ENCODE measurements at regions not wholly inside any gene's neighbourhood (a gene's known extent, or its start where the extent isn't known, plus 50 kb on each side); places are given as distances from the start of the nearest gene placed in this dataset.

- Histone ChIP-seq H3K4me3 (no peak overlapping the region), H3K27me3 (peaks cover 16 to 24% (median 19%) of the 10 kb centered on the region in 3 donors), H3K4me1 (no peaks in the 10 kb centered on the region), H3K27ac (no peak overlapping the region), H3K9me3 (no peaks in the 10 kb centered on the region), H3K36me3 (no peaks in the 10 kb centered on the region)
- intact Hi-C loops (cut with DNase I; ENCODE audit: low total_unique reads) (no loop called here), in situ Hi-C loops (cut with MboI; ENCODE audit: low sequenced_read_pairs in 4 of 4) (no loop called here)
- no peak for ATAC-seq
- no peak for DNase-seq
- TF ChIP-seq POLR2A (IDR thresholded peaks at IDR 0.05): no peak
- no peak for TF ChIP-seq CTCF (IDR thresholded peaks at IDR 0.05 in 4 of 5, conservative IDR thresholded peaks at IDR 0.05 in 1 of 5)
Measured at GRCh38 chr22:27099946-27100722, 442.7 kb downstream of the MIAT start.

- in situ Hi-C loops (cut with MboI; ENCODE audit: low sequenced_read_pairs in 4 of 4) (no loop called here), intact Hi-C loops (cut with DNase I; ENCODE audit: low total_unique reads) (no loop called here)
- Histone ChIP-seq H3K9me3 (no peaks in the 10 kb centered on the region), H3K27me3 (peaks cover 16 to 24% (median 19%) of the 10 kb centered on the region in 3 donors), H3K36me3 (no peaks in the 10 kb centered on the region), H3K4me1 (no peaks in the 10 kb centered on the region), H3K4me3 (no peak overlapping the region), H3K27ac (no peak overlapping the region)
- DNase-seq (no peak), ATAC-seq (no peak)
- TF ChIP-seq POLR2A (IDR thresholded peaks at IDR 0.05) (no peak), CTCF (IDR thresholded peaks at IDR 0.05 in 4 of 5, conservative IDR thresholded peaks at IDR 0.05 in 1 of 5) (no peak)
Measured at GRCh38 chr22:27100789-27101188, 443.4 kb downstream of the MIAT start.

GRCh38 chr22:27101288-27101687 lies 443.9 kb downstream of the MIAT start:
- Histone ChIP-seq H3K27me3 (peaks cover 16 to 24% (median 19%) of the 10 kb centered on the region in 3 donors), H3K36me3 (no peaks in the 10 kb centered on the region), H3K27ac (no peak overlapping the region), H3K9me3 (no peaks in the 10 kb centered on the region), H3K4me3 (no peak overlapping the region), H3K4me1 (no peaks in the 10 kb centered on the region)
- TF ChIP-seq POLR2A (IDR thresholded peaks at IDR 0.05): no peak
- intact Hi-C loops (cut with DNase I; ENCODE audit: low total_unique reads) (no loop called here), in situ Hi-C loops (cut with MboI; ENCODE audit: low sequenced_read_pairs in 4 of 4) (no loop called here)
- no peak for ATAC-seq
- DNase-seq: no peak

GRCh38 chr22:27104449-27104848 lies 447.1 kb downstream of the MIAT start:
- in situ Hi-C loops (cut with MboI; ENCODE audit: low sequenced_read_pairs in 4 of 4) (no loop called here), intact Hi-C loops (cut with DNase I; ENCODE audit: low total_unique reads) (no loop called here)
- DNase-seq: no peak
- TF ChIP-seq CTCF (IDR thresholded peaks at IDR 0.05 in 4 of 5, conservative IDR thresholded peaks at IDR 0.05 in 1 of 5) (no peak), POLR2A (IDR thresholded peaks at IDR 0.05) (no peak)
- H3K27ac ChIP-seq: no peak overlapping the region
- no peak overlapping the region for H3K4me3 ChIP-seq
- peaks cover 7 to 14% (median 14%) of the 10 kb centered on the region in 3 donors for H3K27me3 ChIP-seq
- H3K9me3 ChIP-seq: no peaks in the 10 kb centered on the region
- peaks cover 0 to 4% of the 10 kb centered on the region in 2 donors for H3K4me1 ChIP-seq
- no peak for ATAC-seq
- H3K36me3 ChIP-seq: no peaks in the 10 kb centered on the region

- intact Hi-C loops (cut with DNase I; ENCODE audit: low total_unique reads) (no loop called here), in situ Hi-C loops (cut with MboI; ENCODE audit: low sequenced_read_pairs in 4 of 4) (no loop called here)
- peak; percentile 79 to 82 for ATAC-seq
- H3K27ac ChIP-seq: peak overlapping the region; percentile 40 to 55 (median 49)
- peak; percentile 58 to 79 for DNase-seq
- peaks cover 0 to 4% of the 10 kb centered on the region in 2 donors for H3K4me1 ChIP-seq
- H3K4me3 ChIP-seq: no peak overlapping the region
- peaks cover 0 to 20% (median 14%) of the 10 kb centered on the region in 3 donors for H3K27me3 ChIP-seq
- TF ChIP-seq CTCF (IDR thresholded peaks at IDR 0.05 in 4 of 5, conservative IDR thresholded peaks at IDR 0.05 in 1 of 5): no peak
- no peak for TF ChIP-seq POLR2A (IDR thresholded peaks at IDR 0.05)
- no peaks in the 10 kb centered on the region for H3K9me3 ChIP-seq
- H3K36me3 ChIP-seq: no peaks in the 10 kb centered on the region
Measured at GRCh38 chr22:27105142-27106025, 448.0 kb downstream of the MIAT start.

Data from gastrocnemius medialis (tissue), 4 donors.